Stomach smooth muscle (tissue), 2 donors: ENCODE measurements at regions not wholly inside any gene's neighbourhood (a gene's known extent, or its start where the extent isn't known, plus 50 kb on each side); places are given as distances from the start of the nearest gene placed in this dataset.
"Not testable (repeated sequence)": the region's sequence is repeated elsewhere in the genome, so short reads cannot be mapped to it uniquely, and the experiment has no call there.

Source experiments
- H3K27ac ChIP-seq: one replicate; pipeline ENCODE4 v1.7.0; 2013; ENCODE audit warnings: mild to moderate bottlenecking, low read length, inconsistent platforms
- H3K27me3 ChIP-seq, 2 donors: one replicate each; pipeline ENCODE4 v1.7.0; 2013; ENCODE audit warnings: low read length in 2 of 2; ENCODE audit not compliant: insufficient read depth in 2 of 2, control insufficient read depth in 1 of 2
- H3K36me3 ChIP-seq, 2 donors: one replicate each; pipeline ENCODE4 v1.7.0; 2013; ENCODE audit warnings: low read length in 2 of 2; ENCODE audit not compliant: control insufficient read depth in 2 of 2, insufficient read depth in 2 of 2
- H3K4me1 ChIP-seq: one replicate; pipeline ENCODE4 v1.7.0; 2013; ENCODE audit warnings: low read length; ENCODE audit not compliant: control insufficient read depth, insufficient read depth
- H3K4me3 ChIP-seq, 2 donors: one replicate each; pipeline ENCODE4 v1.7.0; 2013; ENCODE audit warnings: low read length in 2 of 2
- H3K9ac ChIP-seq, 2 donors: one replicate each; pipeline ENCODE4 v1.7.0; 2013; ENCODE audit warnings: low read length in 2 of 2, mild to moderate bottlenecking in 1 of 2
- H3K9me3 ChIP-seq, 2 donors: one replicate each; pipeline ENCODE4 v1.7.0; 2013; ENCODE audit warnings: low read length in 2 of 2; ENCODE audit not compliant: control insufficient read depth in 2 of 2
- donor health status: healthy.
- donor health status: Pancreatic carcinoma.

DNA sequence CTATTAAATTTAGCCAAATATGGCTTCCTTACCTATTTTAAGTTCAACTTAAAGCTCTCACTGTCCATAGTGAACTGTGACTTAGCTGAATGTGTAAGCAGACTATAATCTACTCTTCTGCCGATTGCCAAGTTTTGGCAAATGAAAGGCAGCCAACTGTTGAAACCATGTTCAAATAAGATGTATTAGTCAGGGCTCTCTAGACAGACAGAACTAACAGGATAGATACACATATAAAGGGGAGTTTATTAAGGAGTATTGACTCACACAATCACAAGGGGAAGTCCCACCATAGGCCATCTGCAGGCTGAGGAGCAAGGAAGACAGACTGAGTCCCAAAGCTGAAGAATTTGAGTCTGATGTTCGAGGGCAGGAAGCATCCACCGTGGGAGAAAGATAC lies 837.7 kb upstream of the AUTS2 start:
- no peak overlapping the region for H3K4me3 ChIP-seq
- no peak overlapping the region for H3K27ac ChIP-seq
- no peak overlapping the region for H3K9ac ChIP-seq
- peaks cover 3 to 9% of the 10 kb centered on the region in 2 donors for H3K9me3 ChIP-seq
- H3K36me3 ChIP-seq = no peaks in the 10 kb centered on the region
- H3K4me1 ChIP-seq = no peaks in the 10 kb centered on the region
- H3K27me3 ChIP-seq = no peaks in the 10 kb centered on the region

DNA sequence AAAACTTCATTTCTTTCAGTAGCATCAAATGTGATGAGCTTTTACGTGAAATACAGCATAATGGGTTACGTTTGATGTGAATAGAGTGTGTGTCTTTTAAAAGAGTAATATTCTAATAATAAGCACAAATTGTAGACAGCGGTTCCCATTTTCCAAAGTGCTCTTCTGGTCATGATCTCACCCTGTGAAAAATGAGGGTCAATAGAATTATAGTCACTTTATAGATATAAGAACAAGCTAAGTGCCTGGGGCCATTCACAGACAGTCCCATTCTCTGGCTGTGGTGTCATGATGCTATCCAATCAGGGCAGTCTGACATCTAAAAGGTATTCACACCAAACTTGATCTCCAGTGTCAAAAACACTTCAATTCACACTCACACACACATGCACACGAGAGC lies 830.8 kb upstream of the AUTS2 start:
- Histone ChIP-seq H3K36me3 (no peaks in the 10 kb centered on the region), H3K4me1 (no peaks in the 10 kb centered on the region), H3K9me3 (peaks cover under 1 to 6% of the 10 kb centered on the region in 2 donors), H3K4me3 (no peak overlapping the region), H3K27ac (no peak overlapping the region), H3K9ac (no peak overlapping the region), H3K27me3 (no peaks in the 10 kb centered on the region)

DNA sequence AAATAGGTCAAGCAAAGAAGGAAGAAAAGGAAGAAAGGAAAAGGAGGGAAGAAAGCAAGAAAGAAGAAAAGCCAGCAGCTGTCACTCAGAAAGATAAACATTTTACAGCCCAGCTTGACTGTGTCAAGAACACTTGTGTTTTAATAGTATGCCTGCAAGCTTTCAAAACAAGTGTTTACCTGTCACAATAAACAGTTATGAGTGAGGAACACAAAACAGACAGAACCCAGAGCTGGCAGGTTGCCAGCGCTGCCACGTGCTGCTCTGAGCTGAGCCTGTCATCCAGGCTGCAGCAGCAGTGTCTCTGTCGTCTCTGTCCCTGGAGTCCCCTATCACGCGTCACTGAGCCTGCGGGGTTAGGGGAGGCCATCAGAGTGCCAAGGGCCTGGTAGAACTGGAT lies 827.6 kb upstream of the AUTS2 start:
- Histone ChIP-seq H3K4me1 (no peaks in the 10 kb centered on the region), H3K9ac (no peak overlapping the region), H3K27ac (no peak overlapping the region), H3K4me3 (no peak overlapping the region), H3K36me3 (no peaks in the 10 kb centered on the region), H3K9me3 (no peaks in the 10 kb centered on the region), H3K27me3 (no peaks in the 10 kb centered on the region)

DNA sequence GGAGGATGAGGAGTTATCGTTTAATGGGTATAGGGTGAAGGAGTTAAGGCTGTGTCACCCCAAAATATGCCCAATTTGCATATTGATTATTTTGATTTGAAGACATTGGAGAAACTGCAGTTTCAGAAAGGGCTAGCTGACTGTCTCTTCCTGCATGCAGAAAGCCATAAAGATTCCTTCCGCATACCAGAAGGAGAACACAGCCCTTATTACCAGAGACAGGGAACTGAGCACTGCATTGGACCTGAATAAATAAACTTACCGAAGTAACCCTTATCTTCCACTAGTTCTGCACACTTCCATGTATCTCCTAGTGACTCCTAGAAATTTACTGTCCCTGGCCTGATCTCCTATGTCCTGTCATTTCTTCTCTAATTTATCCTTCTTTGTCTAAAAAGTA lies 821.9 kb upstream of the AUTS2 start:
- H3K9me3 ChIP-seq = no peaks in the 10 kb centered on the region
- no peaks in the 10 kb centered on the region for H3K27me3 ChIP-seq
- no peaks in the 10 kb centered on the region for H3K4me1 ChIP-seq
- no peak overlapping the region for H3K4me3 ChIP-seq
- H3K27ac ChIP-seq = no peak overlapping the region
- no peaks in the 10 kb centered on the region for H3K36me3 ChIP-seq
- no peak overlapping the region for H3K9ac ChIP-seq

DNA sequence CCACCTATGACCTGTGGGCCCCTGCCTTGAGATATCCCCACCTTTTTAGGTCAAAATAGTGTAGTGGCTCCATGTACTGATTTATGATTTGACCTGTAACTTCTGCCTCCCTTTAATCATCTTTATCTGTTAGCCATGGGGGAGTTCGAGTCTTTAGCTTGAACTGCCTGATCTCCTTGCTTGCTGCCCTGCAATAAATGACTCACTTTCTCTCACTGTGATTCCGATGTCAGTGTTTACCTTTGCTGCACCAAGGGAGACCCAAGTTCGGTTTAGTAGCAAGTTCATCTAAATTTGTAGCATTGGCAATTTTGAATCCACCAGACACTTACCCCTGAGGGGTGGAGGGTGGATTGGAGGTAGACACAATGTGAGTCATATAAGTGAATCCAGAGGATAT lies 814.6 kb upstream of the AUTS2 start:
- no peaks in the 10 kb centered on the region for H3K9me3 ChIP-seq
- no peaks in the 10 kb centered on the region for H3K4me1 ChIP-seq
- no peaks in the 10 kb centered on the region for H3K36me3 ChIP-seq

DNA sequence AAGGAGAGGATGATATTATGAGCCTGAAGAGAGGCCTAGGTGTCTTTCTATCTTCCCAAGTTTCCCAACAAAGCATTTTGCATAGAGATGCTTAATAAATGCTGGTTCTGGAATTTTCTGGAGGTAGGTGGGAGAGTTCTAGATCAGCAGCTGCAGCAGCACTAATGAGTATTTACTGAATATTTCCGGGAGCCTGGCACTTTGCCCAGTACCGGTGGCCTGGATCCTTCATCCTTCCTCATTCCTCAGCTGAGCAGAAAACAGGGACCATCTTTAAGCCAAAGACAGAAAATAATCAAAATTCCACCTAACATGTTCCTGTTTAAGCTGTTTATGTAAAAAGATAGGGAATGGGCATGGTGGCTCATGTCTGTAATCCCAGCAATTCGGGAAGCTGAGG lies 813.2 kb upstream of the AUTS2 start:
- Histone ChIP-seq H3K36me3 (no peaks in the 10 kb centered on the region), H3K9ac (no peak overlapping the region), H3K4me3 (no peak overlapping the region), H3K27me3 (no peaks in the 10 kb centered on the region), H3K9me3 (no peaks in the 10 kb centered on the region), H3K4me1 (no peaks in the 10 kb centered on the region), H3K27ac (no peak overlapping the region)

More for the DNA sequence above, 814.6 kb upstream of the AUTS2 start:
- Histone ChIP-seq H3K27me3 (no peaks in the 10 kb centered on the region), H3K9ac (no peak overlapping the region), H3K27ac (no peak overlapping the region), H3K4me3 (no peak overlapping the region)

DNA sequence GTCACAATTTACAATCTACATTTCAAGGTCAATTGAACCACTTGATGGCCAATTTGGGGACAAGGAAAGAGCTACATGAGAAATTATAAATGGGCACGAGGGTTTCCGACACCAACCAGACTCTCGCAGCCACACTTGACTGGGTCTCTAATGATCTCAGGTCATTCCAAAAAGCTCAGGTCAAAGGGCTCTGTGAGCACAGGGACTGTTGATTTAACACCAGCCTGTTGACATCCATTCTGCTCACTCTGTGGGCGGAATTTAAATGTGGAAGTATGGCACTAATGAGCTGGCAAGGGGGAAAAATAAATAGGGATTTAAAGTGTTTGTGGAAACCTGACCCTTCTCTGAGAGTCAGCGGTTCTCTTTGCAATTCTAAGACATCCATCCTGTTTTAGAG lies 810.7 kb upstream of the AUTS2 start:
- Histone ChIP-seq H3K9ac (no peak overlapping the region), H3K4me1 (no peaks in the 10 kb centered on the region), H3K4me3 (no peak overlapping the region), H3K9me3 (no peaks in the 10 kb centered on the region), H3K27ac (no peak overlapping the region), H3K36me3 (no peaks in the 10 kb centered on the region), H3K27me3 (no peaks in the 10 kb centered on the region)

DNA sequence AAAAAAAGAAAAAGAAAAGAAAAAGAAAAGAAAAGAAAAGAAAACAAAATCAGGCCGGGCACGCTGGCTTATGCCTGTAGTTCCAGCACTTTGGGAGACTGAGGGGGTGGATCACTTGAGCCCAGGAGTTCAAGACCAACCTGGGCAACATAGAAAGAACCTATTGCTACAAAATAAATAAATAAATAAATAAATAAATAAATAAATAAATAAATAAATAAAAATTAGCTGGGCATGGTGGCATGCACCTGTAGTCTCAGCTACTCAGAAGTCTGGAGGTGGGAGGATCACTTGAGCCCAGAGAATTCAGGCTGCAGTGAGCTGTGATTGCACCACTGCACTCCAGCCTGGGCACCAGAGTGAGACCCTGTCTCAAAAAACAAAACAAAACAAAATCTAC lies 809.7 kb upstream of the AUTS2 start:
- not testable (repeated sequence) for H3K27me3 ChIP-seq, H3K4me3 ChIP-seq, H3K36me3 ChIP-seq, H3K4me1 ChIP-seq, H3K9ac ChIP-seq, H3K27ac ChIP-seq, H3K9me3 ChIP-seq

DNA sequence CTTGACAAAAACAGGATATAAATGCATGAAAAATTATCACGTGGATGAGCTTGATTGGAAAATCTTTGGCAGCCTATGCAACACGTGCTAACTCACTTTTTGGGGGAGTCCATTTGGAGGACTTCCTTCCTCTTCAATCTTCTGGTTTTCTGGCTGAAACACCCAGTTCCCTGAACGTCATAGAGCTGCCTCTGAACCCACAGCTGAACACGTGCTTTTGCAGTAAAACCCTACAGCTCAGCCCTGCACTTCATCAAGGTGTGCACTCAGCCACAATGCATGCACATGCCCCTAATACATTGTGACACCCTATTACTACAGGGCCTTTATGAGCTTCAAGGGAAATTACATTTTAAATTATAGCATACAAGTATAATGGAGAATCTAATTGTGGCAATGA lies 808.7 kb upstream of the AUTS2 start:
- Histone ChIP-seq H3K9ac (no peak overlapping the region), H3K27ac (no peak overlapping the region), H3K36me3 (no peaks in the 10 kb centered on the region), H3K9me3 (no peaks in the 10 kb centered on the region), H3K4me3 (no peak overlapping the region), H3K27me3 (no peaks in the 10 kb centered on the region), H3K4me1 (no peaks in the 10 kb centered on the region)

DNA sequence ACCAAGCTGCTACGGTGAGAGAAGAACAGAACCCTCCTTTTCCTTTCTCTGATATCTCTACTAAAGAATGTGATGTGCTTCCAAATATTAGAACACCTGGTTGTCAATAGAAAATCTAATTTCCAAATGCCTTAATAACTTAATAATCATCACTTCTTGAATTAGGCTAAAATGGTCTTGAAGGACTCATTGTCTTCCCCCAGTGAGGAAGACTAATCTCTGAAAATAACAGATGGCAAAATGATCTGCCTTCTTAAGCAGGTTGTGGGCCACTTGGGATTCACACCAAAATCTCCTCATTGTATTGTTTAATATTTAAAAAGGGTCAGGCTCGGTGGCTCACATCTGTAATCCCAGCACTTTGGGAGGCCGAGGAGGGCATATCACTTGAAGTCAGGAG lies 805.9 kb upstream of the AUTS2 start:
- H3K27me3 ChIP-seq = no peaks in the 10 kb centered on the region
- H3K9me3 ChIP-seq = no peaks in the 10 kb centered on the region
- H3K36me3 ChIP-seq = no peaks in the 10 kb centered on the region
- no peak overlapping the region for H3K9ac ChIP-seq
- H3K27ac ChIP-seq = no peak overlapping the region
- no peaks in the 10 kb centered on the region for H3K4me1 ChIP-seq
- no peak overlapping the region for H3K4me3 ChIP-seq

DNA sequence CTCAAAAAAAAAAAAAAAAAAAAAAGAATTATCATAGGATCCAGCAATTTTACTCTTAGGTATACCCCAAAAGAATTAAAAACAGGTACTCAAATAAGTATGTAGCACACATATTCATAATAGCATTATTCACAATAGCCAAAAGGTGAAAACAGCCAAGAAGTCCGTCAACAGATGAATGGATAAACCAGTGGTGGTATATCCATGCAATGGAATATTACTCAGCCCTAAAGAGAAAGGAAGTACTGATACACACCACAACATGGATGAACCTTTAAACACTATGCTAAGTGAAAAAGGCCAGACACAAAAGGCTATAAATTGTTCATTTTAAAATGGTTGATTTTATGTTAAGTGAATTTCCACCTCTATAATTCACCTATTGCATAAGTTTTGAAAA lies 804.8 kb upstream of the AUTS2 start:
- Histone ChIP-seq H3K9me3 (no peaks in the 10 kb centered on the region), H3K9ac (no peak overlapping the region), H3K4me3 (no peak overlapping the region), H3K36me3 (no peaks in the 10 kb centered on the region), H3K27ac (no peak overlapping the region), H3K27me3 (no peaks in the 10 kb centered on the region), H3K4me1 (no peaks in the 10 kb centered on the region)

DNA sequence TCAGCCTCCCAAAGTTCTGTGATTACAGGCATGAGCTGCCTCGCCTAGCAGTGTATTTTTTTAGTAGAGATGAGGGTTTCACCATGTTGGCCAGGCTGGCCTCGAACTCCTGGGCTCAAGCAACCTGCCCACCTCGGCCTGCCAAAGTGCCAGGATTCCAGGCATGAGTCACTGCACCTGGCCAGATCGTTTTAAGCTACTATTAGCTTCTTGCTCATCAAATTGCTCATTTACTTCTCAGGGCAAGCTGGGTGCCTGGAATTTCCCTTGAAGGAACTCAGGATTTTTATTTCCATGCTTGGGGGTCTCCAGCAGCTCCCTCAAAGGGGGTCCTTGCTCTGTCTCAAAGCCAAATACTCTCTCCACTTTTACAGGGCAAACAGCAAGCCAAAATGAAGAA lies 798.0 kb upstream of the AUTS2 start:
- Histone ChIP-seq H3K9me3 (no peaks in the 10 kb centered on the region), H3K27me3 (no peaks in the 10 kb centered on the region), H3K36me3 (no peaks in the 10 kb centered on the region), H3K4me1 (no peaks in the 10 kb centered on the region), H3K4me3 (no peak overlapping the region), H3K9ac (no peak overlapping the region), H3K27ac (no peak overlapping the region)
